ENCODE measurements at regions not wholly inside any gene's neighbourhood (a gene's known extent, or its start where the extent isn't known, plus 50 kb on each side); places are given as distances from the start of the nearest gene placed in this dataset.

- Histone ChIP-seq H3K9me3 (no peaks in the 10 kb centered on the region), H3K27me3 (no peaks in the 10 kb centered on the region), H3K4me3 (no peak overlapping the region), H3K36me3 (no peaks in the 10 kb centered on the region), H3K4me1 (no peaks in the 10 kb centered on the region), H3K27ac (no peak overlapping the region)
- 63 to 76% methylated on average over 4 of the region's 4 CpGs for WGBS, 2 donors
- TF ChIP-seq CTCF (IDR thresholded peaks at IDR 0.05), result no peak
- no peak for TF ChIP-seq POLR2A (IDR thresholded peaks at IDR 0.05)
- intact Hi-C loops (cut with DNase I), result no loop called here
- no peak for DNase-seq
Measured at GRCh38 chr2:15031745-15032240, 399.3 kb downstream of the LRATD1 start.

DNA sequence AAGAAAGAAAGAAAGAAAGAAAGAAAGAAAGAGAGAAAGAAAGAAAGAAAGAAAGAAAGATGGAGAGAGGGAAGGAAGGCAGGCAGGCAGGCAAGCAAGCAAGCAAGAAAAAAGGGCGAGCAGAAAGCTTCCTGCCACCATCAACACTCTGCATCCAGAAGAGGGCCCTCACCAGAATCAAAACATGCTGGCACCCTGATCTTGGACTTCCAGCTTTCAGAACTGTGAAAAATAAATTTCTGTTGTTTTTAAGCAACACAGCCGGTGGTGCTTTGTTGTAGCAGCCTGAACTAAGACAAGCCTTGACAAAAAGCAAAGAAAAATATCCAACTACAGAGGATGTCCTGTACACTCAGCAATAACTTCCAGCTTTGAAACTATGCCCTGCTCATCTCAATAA lies 401.7 kb downstream of the LRATD1 start:
- Histone ChIP-seq H3K27ac (no peak overlapping the region), H3K4me3 (no peak overlapping the region), H3K27me3 (no peaks in the 10 kb centered on the region), H3K4me1 (no peaks in the 10 kb centered on the region), H3K9me3 (no peaks in the 10 kb centered on the region), H3K36me3 (no peaks in the 10 kb centered on the region)
- WGBS, 2 donors, result 37 to 44% methylated on average over 2 of the region's 2 CpGs
- TF ChIP-seq CTCF (IDR thresholded peaks at IDR 0.05) (no peak), POLR2A (IDR thresholded peaks at IDR 0.05) (no peak)
- intact Hi-C loops (cut with DNase I), result no loop called here
- DNase-seq, result no peak

DNA sequence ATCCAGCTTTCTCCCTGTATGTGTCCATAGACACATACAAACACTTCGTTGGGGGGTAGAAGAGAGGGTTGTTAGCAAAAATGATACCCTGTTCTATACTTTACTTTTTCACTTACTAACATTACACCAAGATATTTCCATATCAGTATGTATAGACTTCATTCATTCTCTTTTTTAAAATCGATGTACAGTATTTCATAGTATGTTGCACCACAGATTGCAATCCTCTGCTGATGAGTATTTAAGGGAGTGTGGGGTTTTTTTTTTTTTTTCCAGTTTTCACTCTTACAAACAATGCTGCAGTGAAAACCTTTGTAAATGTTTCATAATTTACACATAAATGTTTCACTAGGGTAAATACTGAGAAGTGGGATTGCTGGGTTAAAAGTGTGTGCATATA lies 402.3 kb downstream of the LRATD1 start:
- TF ChIP-seq CTCF (IDR thresholded peaks at IDR 0.05), result no peak
- TF ChIP-seq POLR2A (IDR thresholded peaks at IDR 0.05), result no peak
- 40 to 62% methylated on average over 2 of the region's 2 CpGs for WGBS, 2 donors
- no peaks in the 10 kb centered on the region for H3K4me1 ChIP-seq
- no peak for DNase-seq
- H3K4me3 ChIP-seq, result no peak overlapping the region
- intact Hi-C loops (cut with DNase I), result no loop called here
- H3K27ac ChIP-seq, result no peak overlapping the region
- no peaks in the 10 kb centered on the region for H3K9me3 ChIP-seq
- H3K36me3 ChIP-seq, result no peaks in the 10 kb centered on the region
- H3K27me3 ChIP-seq, result no peaks in the 10 kb centered on the region

GRCh38 chr2:15038366-15039364 lies 406.1 kb downstream of the LRATD1 start:
- H3K9me3 ChIP-seq, result no peaks in the 10 kb centered on the region
- TF ChIP-seq POLR2A (IDR thresholded peaks at IDR 0.05) (no peak), CTCF (IDR thresholded peaks at IDR 0.05) (no peak)
- intact Hi-C loops (cut with DNase I), result no loop called here

GRCh38 chr2:15040429-15041084 lies 408.0 kb downstream of the LRATD1 start:
- Histone ChIP-seq H3K9me3 (no peaks in the 10 kb centered on the region), H3K4me3 (no peak overlapping the region), H3K27ac (peak overlapping the region in 3 of 4 donors; percentile 42 to 64 (median 61)), H3K4me1 (peaks cover 0 to 6% (median 0%) of the 10 kb centered on the region in 3 donors), H3K27me3 (no peaks in the 10 kb centered on the region), H3K36me3 (no peaks in the 10 kb centered on the region)
- WGBS, 2 donors, result 53 to 68% methylated on average over 7 to 8 of the region's 8 CpGs
- TF ChIP-seq POLR2A (IDR thresholded peaks at IDR 0.05), result no peak
- TF ChIP-seq CTCF (IDR thresholded peaks at IDR 0.05), result no peak
- intact Hi-C loops (cut with DNase I), result no loop called here
- no peak for DNase-seq

More at GRCh38 chr2:15038366-15039364, 406.1 kb downstream of the LRATD1 start:
- Histone ChIP-seq H3K27me3 (no peaks in the 10 kb centered on the region), H3K4me1 (peaks cover 0 to 6% (median 0%) of the 10 kb centered on the region in 3 donors), H3K27ac (peak overlapping the region in 1 of 4 donors; percentile 5), H3K36me3 (no peaks in the 10 kb centered on the region), H3K4me3 (no peak overlapping the region)
- no peak for DNase-seq
- 55 to 61% methylated on average over 15 of the region's 15 CpGs for WGBS, 2 donors
